CD4-positive, alpha-beta T cell treated with Interleukin-17A for 4 hours (primary cell): ENCODE measurements at regions not wholly inside any gene's neighbourhood (a gene's known extent, or its start where the extent isn't known, plus 50 kb on each side); places are given as distances from the start of the nearest gene placed in this dataset.
"Not testable (repeated sequence)": the region's sequence is repeated elsewhere in the genome, so short reads cannot be mapped to it uniquely, and the experiment has no call there.

Experiments used
- DNase-seq: peaks from one replicate; pipeline ENCODE4 v3.0.0-alpha.2; 2020; ENCODE audit warnings: mixed read lengths

DNA sequence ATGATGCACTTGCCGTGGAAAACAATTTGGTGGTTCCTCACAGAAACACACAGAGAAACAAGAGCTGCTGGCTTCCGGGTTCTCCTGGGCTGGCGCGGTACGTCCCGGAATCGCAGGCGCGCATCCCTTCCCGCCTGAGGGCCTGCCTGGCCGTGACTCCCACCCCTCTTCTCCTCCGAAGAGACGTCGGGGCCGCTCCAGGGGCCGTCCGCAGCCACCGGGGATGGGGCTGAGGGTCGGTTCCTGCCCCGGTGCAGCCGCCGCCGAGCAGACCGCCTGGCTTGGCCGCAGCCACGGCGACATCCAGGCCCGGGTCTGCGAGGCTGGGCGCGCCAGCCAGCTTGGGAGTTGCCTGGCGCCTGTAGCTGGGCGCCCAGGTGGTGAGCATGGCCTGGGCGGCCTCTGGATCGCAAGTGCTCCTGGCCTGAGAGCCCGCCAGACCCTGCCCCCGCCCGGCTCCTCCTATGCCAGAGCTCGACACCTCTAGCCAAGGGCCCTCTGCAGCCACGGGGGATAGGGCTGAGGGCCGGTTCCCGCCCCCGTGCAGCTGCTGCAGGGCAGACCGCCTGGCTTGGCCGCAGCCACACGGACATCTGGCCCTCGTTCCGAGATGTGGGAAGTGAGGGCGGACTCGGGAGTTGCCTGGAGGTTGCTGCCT lies 1647.5 kb downstream of the SPATA31A7 start:
- peak; percentile 23 for DNase-seq

DNA sequence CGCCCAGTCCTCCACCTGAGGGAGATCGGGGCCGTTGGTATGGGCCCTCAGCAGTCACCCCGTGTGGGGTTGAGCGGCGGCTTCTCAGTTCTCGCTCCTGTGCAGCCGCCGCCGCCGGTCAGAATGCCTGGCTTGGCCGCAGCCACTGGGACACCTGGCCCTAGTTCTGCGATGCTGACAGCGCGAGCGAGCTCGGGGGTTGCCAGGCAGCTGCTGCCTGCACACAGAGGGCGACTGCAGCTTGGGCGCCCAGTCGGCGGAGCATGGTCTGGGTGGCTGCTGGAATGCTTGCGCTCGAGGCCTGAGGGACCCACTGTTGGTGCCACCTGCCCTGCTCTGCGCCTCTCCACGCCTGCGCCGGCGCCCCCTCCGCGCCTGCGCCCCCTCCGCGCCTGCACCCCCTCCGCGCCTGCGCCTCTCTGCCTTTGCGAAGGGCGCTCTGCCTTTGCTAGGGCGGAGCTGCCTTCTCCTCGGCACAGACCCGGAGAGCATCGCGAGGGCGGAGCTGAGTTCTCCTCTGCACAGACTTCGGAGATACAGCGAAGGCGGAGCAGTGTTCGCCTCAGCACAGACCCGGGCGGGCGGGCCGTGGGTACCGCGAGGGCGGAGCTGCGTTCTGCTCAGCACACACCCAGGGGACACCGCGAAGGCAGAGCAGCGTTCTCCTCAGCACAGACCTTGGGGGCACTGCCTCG lies 1648.3 kb downstream of the SPATA31A7 start:
- DNase-seq: peak; percentile 91

DNA sequence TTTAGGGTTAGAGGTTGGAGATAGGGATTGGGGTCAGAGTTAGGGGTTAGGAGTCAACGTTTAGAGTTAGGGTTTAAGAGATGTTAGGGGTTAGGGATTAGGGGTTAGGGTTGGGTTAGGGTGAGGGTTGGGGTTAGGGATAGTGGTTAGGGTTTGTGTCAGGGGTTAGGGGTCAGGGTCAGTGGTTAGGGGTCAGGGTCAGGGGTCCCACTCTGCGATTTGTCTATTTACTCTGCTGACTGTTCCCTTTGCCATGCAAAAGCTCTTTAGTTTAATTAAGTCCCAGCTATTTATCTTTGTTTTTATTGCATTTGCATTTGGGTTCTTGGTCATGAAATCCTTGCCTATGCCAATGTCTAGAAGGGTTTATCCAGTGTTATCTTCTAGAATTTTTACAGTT lies 1649.3 kb downstream of the SPATA31A7 start:
- not testable (repeated sequence) for DNase-seq

DNA sequence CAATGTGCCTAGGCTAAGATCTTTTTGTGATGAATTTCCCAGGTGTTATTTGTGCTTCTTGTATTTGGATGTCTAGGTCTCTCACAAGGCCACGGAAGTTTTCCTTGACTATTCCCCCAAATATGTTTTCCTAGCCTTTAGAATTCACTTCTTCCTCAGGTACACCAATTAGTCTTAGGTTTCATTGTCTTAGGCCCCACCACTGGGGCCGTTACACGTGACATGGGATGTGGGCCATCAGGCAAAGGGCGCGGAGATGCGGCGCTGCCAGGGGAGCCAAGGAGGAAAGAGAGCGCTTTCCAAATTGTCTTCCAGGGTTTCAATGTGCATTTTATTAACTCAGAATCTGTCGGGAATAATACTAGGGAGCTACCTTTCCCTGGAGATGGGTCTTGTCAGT lies 1653.3 kb downstream of the SPATA31A7 start:
- not testable (repeated sequence) for DNase-seq

DNA sequence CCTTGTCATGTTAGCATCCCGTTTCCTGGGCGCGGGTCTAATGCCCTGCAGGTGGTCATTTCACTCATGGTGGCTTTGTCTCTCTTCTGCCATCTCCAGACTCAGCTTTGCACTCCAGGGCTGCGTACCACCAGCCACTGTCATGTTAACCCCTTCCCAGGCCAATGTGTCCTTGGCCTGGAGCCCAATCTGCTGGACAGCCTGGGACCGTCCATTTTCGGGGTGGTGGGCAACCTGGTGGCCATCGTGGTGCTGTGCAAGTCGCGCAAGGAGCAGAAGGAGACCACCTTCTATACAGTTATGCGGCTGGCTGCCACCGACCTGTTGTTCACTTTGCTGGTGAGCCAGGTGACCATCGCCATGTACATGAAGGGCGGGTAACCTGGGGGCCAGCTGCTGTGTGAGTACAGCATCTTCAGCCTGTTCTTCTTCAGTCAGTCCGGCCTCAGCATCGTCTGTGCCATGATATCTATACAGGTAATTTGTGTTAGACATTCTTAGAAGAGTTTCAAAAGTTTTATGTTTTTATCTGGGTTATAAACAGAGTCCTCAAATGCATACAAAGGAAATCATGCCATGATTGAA lies 1654.0 kb downstream of the SPATA31A7 start:
- not testable (repeated sequence) for DNase-seq

DNA sequence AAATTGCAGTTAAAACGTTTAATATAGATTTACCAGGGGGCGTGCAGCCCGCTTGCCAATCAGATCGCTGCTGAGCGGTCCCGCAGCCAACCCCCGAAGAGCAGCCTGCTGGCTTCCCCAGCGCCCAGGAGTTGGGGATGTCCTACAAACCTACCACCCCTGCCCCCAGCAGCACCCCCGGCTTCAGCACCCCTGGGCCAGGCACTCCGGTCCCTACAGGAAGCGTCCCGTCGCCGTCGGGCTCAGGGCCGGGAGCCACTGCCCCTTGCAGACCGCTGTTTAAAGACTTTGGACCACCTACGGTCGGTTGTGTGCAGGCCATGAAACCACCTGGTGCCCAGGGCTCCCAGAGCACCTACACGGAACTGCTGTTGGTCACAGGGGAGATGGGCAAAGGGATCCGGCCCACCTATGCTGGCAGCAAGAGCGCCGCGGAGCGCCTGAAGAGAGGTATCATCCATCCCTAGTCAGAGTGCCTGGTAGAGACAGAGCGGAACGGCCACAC lies 1654.9 kb downstream of the SPATA31A7 start:
- not testable (repeated sequence) for DNase-seq

DNA sequence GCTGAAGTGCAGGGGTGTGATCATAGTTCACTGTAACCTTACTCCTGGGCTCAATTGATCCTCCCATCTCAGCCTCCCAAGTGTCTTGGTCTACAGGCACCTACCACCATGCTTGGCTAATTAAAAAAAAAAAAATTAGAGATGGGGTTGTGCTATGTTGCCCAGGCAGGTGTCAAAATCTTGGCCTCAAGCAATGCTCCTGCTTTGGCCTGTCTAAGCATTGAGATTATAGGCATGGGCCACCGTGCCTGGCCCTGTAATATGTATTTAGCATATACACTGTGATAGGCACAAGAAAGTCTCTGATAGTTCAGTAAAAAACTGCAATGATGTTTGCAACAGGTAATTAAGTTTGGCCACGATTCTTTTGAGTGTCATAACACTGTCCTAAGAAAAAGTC lies 1658.4 kb downstream of the SPATA31A7 start:
- DNase-seq: not testable (repeated sequence)

DNA sequence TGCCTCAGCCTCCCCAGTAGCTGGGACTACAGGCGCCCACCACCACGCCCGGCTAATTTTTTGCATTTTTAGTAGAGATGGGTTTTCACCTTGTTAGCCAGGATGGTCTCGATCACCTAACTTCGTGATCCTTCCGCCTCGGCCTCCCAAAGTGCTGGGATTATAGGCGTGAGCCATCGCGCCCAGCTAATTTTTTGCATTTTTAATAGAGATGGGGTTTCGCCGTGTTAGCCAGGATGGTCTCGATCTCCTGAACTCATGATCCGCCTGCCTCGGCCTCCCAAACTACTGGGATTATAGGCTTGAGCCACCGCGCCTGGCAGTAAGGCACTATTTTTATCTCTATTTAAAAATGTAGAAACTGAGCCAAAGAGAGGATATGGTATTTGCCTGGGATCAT lies 1660.2 kb downstream of the SPATA31A7 start:
- DNase-seq: not testable (repeated sequence)

DNA sequence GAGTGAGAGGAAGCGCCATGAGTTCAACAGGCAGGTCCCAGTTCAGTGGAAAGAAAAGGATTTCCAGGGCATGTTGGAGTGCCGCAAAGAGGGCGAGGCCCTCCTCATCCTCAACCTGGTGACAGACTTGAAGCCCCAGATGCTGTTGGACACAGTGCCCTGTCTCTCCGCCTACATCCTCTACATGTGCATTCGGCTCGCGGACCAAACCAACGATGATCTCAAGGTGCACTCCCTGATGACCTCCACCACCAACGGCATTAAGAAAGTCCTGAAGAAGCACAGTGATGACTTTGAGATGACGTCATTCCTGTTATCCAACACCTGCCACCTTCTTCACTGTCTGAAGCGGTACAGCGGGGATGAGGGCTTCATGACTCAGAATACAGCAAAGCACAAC lies 1667.4 kb downstream of the SPATA31A7 start:
- DNase-seq: not testable (repeated sequence)

DNA sequence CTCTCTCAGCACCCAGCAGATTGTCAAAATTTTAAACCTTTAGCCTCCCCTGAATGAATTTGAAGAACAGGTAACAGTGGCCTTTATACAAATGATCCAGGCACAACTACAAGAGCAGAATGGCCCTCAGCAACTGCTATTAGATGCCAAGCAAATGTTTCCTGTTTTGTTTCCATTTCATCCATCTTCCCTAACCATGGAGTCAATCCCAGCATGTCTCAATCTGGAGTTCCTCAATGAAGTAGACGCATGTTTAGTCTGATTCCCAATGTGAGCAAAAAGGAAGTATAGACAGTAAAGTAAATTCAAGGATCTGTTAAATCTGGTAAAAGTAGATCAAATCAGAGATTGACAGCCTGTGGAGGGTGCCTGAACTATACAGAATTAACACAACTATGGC lies 1668.4 kb downstream of the SPATA31A7 start:
- DNase-seq: not testable (repeated sequence)

DNA sequence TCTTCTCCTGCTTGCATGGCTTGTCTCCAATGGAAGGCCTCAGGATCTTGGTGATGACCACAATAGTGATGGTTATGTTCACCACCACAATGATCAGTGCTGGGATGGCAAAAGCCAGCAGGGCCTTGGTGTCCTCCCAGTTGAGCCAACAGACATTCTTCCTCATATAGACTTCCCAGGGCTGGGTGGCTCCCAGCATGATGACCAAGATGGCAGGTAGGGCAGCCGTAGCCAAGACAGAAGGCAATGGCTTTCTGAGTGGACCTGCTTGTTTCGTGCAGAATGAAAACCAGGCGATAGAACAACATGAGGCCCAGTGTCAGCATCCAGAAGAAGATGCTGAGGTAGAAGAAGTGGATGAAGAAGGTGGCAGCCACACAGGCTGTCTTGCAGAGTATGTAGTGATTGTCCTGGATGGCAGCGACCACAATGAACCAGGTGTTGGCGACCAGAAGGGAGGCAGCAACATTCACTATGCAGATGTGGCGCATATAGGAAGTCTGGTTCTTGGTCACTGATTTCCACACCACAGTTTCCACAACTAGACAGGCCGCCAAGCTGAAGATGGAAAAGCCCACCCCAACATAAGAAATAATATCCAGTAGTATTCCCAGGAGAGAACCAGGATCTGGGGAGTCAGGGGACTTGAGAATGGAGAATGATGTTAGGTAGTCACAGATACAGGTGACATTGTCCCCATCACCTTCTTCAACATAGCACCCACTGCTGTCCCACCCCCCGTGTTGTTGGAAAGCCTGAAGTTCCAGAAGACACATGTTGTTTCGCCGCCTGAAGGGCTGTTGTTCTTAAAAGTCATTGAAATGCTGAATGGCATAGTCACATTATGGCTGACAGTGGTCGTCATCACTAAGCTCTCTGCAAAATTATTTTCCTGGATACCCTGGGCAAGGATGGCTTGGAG lies 1671.4 kb downstream of the SPATA31A7 start:
- not testable (repeated sequence) for DNase-seq

DNA sequence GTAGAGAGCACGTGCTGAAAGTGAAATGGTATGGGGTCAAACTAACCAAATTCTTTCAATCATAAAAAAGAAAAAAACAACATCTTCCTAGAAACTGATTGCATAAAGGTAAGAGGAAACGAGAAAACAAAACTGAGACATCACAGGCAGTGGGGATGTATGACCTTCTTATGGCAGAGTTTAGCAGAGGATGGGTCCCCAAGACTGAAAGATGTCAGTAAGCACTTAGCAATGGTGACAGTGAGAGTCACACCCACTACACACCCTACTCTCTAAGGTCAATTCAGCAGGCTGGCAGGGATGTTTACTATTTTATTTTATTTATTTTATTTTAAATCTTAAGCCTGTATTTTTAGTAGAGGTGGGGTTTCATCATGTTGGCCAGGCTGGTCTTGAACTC lies 1672.3 kb downstream of the SPATA31A7 start:
- DNase-seq: not testable (repeated sequence)

DNA sequence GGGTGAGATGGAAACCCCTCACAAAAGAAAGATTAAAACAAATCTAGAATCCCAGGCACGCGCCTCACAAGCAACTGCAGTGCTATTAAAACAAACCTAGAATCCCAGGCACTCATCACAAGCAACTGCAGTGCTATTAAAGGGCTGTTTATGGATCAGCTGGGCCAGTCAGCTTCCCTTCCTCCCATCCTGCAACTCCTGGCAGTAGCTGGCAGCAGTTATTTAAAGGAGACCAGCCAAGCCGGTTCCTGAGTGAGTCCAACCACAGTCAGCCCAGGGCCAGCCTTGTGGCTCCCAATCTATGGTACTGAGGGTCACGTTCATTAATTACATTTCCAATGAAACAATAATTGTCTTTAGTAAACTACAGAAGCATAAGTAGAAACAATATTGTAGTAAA lies 1673.5 kb downstream of the SPATA31A7 start:
- not testable (repeated sequence) for DNase-seq

DNA sequence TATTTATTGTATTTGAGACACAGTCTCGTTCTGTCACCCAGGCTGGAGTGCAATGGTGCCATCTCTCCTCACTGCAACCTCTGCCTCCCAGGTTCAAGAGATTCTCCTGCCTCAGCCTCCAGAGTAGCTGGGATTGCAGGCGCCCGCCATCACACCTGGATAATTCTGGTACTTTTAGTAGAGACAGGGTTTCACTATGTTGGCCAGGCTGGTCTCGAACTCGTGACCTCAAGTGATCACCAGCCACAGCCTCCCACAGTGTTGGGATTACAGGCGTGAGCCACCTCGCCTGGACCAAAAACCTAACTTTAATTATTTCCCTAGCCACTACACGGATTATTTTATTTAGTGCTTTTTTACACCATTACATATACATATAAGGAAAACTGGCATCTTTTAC lies 1674.0 kb downstream of the SPATA31A7 start:
- not testable (repeated sequence) for DNase-seq

DNA sequence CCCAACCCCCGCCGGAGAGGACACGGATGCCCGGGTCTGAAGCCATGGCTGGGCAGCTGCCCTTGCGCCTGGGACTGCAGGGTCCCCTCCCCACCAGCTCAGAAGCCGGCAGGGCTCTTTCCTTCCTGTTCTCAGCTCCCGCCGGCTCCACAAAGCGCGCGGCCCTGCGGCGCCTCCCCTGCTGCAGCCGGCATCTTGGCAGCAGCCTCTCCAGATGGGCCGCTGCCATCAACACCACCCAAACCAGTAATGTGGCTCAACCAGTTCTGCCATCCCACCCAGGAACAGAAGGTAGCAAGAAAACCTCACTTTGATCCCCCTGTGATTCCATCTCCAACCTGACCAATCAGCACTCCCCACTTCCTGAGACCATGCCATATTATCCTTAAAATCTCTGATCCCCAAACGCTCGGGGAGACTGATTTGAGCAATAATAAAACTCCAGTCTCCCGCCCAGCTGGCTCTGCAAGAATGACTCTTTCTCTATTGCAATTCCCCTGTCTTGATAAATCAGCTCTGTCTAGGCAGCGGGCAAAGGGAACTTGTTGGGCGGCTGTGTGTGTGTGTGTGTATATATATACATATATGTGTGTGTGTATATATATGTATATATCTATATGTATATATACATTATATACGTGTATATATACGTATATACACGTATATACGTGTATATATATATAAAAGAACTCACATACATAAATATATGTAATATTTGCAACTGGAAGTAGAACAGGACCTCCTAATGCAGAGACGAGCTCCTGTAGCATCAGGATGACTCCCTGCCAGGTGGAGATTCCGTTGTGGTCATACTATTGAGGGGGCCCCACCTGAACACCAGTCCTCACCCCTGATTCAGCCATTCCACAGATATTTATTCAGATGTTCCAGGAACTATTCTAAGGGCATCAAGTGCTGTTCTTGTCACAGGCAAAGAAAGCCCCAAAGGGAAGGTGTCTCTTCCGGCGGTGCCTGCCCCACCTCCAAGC lies 1674.9 kb downstream of the SPATA31A7 start:
- DNase-seq: not testable (repeated sequence)

DNA sequence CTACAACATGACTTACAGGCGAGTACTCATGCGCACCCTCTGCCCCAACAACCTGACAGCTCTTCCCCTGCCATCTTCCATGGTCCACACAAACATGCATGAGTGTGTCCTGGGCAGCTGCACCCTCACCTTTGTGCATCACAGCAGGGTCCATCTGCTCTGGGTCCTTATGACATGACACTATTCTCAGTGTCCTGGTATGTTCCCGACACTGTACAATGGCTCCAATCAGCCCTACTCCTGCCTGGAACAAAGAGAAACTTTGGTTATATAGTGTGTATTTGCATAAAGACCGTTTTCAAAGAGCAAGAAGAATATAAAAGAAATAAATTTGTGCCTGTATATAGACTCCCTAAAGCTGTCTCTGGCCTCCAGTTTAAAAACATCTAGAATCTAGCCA lies 1679.2 kb downstream of the SPATA31A7 start:
- not testable (repeated sequence) for DNase-seq

DNA sequence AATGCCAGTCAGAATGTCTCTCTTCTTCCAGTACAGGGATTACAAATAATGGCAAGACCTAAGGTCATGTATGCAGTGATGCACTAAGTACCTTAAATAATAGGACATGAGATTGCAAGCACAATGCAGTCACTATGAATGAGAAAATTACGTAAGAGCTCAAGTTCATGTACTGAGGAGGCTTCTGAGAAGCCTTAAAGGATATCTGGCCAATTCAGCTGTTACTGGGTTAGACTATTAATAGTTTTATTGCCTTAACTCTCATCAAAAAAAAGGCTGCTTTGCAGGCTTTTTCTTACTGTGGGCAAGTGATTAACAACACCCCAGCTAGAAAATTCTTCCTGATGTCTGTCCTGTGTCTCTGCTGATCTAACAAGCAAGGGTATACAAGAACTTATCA lies 1681.9 kb downstream of the SPATA31A7 start:
- not testable (repeated sequence) for DNase-seq

DNA sequence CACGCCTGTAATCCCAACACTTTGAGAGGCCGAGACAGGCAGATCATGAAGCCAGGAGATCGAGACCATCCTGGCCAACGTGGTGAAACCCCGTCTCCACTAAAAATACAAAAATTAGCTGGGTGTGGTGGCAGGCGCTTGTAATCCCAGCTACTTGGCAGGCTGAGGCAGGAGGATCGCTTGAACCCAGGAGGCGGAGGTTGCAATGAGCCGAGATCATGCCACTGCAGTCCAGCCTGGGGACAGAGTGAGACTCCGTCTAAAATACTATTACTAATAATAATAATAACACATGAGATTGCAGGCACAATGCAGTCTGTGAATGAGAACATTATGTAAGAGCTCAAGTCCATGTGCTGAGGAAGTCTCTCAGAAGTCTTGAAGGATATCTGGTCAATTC lies 1684.4 kb downstream of the SPATA31A7 start:
- DNase-seq: not testable (repeated sequence)

DNA sequence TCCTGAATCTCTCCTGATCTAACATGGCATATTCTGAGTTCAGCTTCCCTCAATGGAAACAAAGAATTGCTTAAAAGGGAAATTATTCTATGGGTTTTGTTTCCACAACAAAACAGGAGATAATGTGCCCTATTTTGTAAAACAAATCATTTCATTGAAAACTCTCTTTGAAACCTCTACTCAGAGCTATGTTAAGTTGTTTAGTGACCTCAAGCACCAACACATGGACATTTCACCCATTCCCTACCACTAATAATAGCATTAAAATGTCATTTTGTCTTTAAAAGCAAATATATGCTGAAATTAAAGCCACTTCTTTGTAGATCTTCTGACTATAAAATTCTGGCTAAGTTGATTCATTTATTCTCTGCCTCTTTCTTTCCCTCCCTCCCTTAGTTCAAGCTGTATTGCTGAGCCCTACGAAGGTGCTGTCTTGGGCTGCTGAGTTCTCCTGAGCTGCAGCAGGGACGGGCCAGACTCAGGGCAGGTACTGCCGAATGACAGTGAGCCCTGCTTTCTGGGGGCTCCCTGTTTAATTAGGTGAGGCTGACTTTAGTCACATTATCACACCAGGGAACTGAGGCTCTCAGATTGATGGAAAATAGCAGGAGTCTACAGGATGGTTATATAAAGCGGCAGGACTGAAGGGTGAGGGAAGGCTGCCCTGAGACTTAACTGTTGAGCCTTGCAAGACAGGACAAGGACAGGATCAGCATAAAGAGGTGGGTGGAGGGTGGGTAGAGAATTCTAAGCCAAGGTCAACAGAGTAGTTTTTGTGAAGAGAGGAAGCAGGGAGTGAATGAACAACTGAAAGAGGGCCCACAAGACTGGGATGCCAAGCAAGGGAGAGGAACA lies 1685.1 kb downstream of the SPATA31A7 start:
- DNase-seq: not testable (repeated sequence)

DNA sequence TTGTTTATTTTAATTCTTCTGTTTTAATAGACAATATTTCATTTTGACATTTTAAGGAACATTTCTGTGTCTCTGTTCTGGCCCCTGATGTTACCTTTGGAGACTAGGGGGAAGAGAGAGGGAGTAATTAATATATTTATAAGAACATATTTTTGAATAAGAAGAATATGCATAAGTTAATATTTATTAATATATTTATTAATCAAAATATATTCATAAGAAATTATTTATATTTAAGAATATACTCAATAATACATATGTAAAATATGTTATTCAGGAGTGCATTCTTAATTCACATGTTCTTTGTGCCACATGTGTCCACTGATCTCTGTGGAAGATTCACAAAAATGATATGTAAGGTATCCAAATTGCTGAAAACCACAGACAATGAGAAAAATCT lies 1687.7 kb downstream of the SPATA31A7 start:
- not testable (repeated sequence) for DNase-seq
